GM06990 (cell line): ENCODE measurements at regions not wholly inside any gene's neighbourhood (a gene's known extent, or its start where the extent isn't known, plus 50 kb on each side); places are given as distances from the start of the nearest gene placed in this dataset.

Source experiments
- DNase-seq: peaks from one replicate; pipeline ENCODE4 v3.0.0-alpha.2; 2011; ENCODE audit not compliant: insufficient read length; ENCODE audit errors: extremely low read depth
- H3K27me3 ChIP-seq: replicated peaks from 2 replicates; pipeline ENCODE4 v1.6.0; 2011; ENCODE audit warnings: low read length; ENCODE audit not compliant: control insufficient read depth, insufficient read depth
- H3K36me3 ChIP-seq: 2 replicates; pipeline ENCODE4 v1.5.1; 2011; ENCODE audit warnings: low read length; ENCODE audit not compliant: control insufficient read depth, insufficient read depth
- H3K4me3 ChIP-seq: replicated peaks from 2 replicates; pipeline ENCODE4 v1.5.1; 2011; ENCODE audit warnings: low read depth, mild to moderate bottlenecking, control low read depth, low read length
- CTCF ChIP-seq: IDR thresholded peaks from 2 replicates; pipeline ENCODE4 v1.5.1; 2011; ENCODE audit warnings: low read length, control low read depth, mild to moderate bottlenecking, inconsistent platforms; ENCODE audit not compliant: insufficient read depth, poor library complexity, severe bottlenecking

GRCh38 chr1:29974316-29974724 lies 738.0 kb downstream of the PTPRU start:
- DNase-seq = no peak
- TF ChIP-seq CTCF = no peak
- Histone ChIP-seq H3K4me3 (no peak overlapping the region), H3K36me3 (no peaks in the 10 kb centered on the region), H3K27me3 (no peaks in the 10 kb centered on the region; the same call in 1 of the 2 replicates)

GRCh38 chr1:29973406-29973805 lies 737.1 kb downstream of the PTPRU start:
- TF ChIP-seq CTCF = no peak
- no peak overlapping the region for H3K4me3 ChIP-seq
- H3K27me3 ChIP-seq = no peaks in the 10 kb centered on the region; the same call in 1 of the 2 replicates
- no peaks in the 10 kb centered on the region for H3K36me3 ChIP-seq
- DNase-seq = no peak

GRCh38 chr1:29972421-29973053 lies 736.2 kb downstream of the PTPRU start:
- no peak for TF ChIP-seq CTCF
- no peak for DNase-seq
- Histone ChIP-seq H3K27me3 (no peaks in the 10 kb centered on the region; the same call in 1 of the 2 replicates), H3K36me3 (no peaks in the 10 kb centered on the region), H3K4me3 (no peak overlapping the region)

- no peak overlapping the region for H3K4me3 ChIP-seq
- H3K27me3 ChIP-seq = no peaks in the 10 kb centered on the region; the same call in 1 of the 2 replicates
- no peaks in the 10 kb centered on the region for H3K36me3 ChIP-seq
- no peak for TF ChIP-seq CTCF
- no peak for DNase-seq
These were observed 735.4 kb downstream of the PTPRU start for GRCh38 chr1:29971703-29972102.

GRCh38 chr1:29970747-29971325 lies 734.5 kb downstream of the PTPRU start:
- H3K27me3 ChIP-seq = no peaks in the 10 kb centered on the region; the same call in 1 of the 2 replicates
- H3K36me3 ChIP-seq = no peaks in the 10 kb centered on the region
- DNase-seq = no peak
- no peak for TF ChIP-seq CTCF
- H3K4me3 ChIP-seq = no peak overlapping the region

GRCh38 chr1:29969576-29969975 lies 733.3 kb downstream of the PTPRU start:
- Histone ChIP-seq H3K27me3 (no peaks in the 10 kb centered on the region; the same call in 1 of the 2 replicates), H3K4me3 (no peak overlapping the region), H3K36me3 (no peaks in the 10 kb centered on the region)
- TF ChIP-seq CTCF = no peak
- no peak for DNase-seq
